ENCODE measurements at regions not wholly inside any gene's neighbourhood (a gene's known extent, or its start where the extent isn't known, plus 50 kb on each side); places are given as distances from the start of the nearest gene placed in this dataset.
"Not testable (repeated sequence)": the region's sequence is repeated elsewhere in the genome, so short reads cannot be mapped to it uniquely, and the experiment has no call there.

- TF ChIP-seq EP300, CTCF, POLR2AphosphoS5 (IDR thresholded peaks at IDR 0.05): not testable (repeated sequence)
Measured at GRCh38 chr7:35955735-35956134, 154.9 kb downstream of the SEPTIN7 start.

All from stomach (tissue), 4 donors.